ENCODE measurements at regions not wholly inside any gene's neighbourhood (a gene's known extent, or its start where the extent isn't known, plus 50 kb on each side); places are given as distances from the start of the nearest gene placed in this dataset.

GRCh38 chr19:28534766-28535351 lies 678.1 kb downstream of the UQCRFS1 start:
- no peak for DNase-seq (ENCODE audit: low read depth)

DNA sequence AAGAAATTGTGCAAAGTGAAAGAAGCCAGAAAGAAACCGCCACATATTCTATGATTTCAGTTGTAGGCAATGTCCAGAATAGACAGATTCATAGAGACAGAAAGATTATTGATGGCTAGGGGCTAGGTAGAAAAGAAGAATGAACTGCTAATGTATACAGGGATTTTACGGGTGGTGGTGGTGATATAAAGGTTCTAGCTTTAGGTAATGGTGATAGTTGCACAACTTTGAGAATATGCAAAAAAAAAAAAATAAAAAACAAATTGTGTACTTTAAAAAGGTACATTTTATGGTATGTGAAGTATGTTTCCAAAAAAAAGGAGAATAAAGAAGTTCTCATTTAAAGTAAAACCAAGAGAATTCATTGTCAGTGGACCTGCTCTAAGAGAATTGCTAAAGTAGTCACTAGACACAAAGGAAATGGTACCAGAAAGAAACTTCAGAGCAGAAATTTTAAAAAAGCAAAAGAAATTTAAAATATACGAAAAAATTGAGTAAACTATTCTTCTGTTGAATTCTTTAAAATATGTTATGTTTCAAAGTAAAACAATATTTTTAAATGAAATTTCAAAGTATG lies 680.1 kb downstream of the UQCRFS1 start:
- no peak for DNase-seq (ENCODE audit: low read depth)

- DNase-seq (ENCODE audit: low read depth): no peak
These were observed 681.0 kb downstream of the UQCRFS1 start for GRCh38 chr19:28531979-28532378.

DNA sequence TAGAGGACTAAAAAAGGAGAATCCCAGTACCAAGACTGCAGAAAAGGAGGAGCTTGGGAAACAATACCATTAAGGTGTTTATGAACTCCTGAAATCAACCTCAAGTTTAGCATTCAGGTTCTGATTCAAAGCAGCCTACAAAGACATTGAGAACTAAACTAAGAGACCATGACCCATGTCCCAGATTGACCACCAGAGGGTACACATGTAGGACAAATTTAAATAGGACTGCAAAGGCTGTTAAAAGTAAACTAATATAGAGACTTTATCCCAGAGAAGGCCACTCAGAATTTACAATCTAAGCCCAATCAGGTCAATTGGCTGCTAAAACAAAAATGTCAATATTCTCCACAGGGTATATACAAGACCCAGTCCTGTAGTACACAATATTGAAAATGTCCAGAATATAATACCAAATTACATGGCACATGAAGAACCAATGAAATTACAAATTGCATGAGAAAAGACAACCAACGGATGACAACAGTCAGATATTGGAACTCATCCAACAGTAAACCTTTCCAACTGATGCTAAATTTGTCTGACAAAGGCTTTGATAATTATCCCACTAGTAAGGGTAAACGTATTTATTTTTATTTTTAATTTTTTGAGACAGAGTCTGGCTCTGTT lies 682.4 kb downstream of the UQCRFS1 start:
- no peak for DNase-seq (ENCODE audit: low read depth)

DNA sequence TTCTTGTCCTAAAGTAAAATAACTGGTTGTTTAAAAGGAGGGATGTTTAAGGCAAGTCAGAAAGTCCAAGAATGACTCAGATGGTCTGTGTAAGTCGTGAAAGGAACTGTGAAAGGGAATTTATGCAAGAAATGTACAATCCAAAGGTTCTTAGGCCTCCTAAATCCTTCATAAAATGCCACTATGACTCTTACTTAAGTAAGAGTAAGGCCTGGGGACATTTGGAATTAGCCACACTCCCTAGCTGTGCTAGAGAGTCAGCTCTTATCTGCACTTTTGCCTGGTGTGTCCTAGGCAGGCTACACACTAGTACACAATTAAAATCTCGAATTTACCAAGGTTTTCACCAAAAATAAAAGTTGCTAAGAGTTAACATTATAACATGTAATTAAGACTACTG lies 686.9 kb downstream of the UQCRFS1 start:
- DNase-seq (ENCODE audit: low read depth): no peak

GRCh38 chr19:28523619-28524018 lies 689.3 kb downstream of the UQCRFS1 start:
- DNase-seq (ENCODE audit: low read depth): no peak

- DNase-seq (ENCODE audit: low read depth): no peak
These were observed 690.4 kb downstream of the UQCRFS1 start for GRCh38 chr19:28522545-28522922.

DNA sequence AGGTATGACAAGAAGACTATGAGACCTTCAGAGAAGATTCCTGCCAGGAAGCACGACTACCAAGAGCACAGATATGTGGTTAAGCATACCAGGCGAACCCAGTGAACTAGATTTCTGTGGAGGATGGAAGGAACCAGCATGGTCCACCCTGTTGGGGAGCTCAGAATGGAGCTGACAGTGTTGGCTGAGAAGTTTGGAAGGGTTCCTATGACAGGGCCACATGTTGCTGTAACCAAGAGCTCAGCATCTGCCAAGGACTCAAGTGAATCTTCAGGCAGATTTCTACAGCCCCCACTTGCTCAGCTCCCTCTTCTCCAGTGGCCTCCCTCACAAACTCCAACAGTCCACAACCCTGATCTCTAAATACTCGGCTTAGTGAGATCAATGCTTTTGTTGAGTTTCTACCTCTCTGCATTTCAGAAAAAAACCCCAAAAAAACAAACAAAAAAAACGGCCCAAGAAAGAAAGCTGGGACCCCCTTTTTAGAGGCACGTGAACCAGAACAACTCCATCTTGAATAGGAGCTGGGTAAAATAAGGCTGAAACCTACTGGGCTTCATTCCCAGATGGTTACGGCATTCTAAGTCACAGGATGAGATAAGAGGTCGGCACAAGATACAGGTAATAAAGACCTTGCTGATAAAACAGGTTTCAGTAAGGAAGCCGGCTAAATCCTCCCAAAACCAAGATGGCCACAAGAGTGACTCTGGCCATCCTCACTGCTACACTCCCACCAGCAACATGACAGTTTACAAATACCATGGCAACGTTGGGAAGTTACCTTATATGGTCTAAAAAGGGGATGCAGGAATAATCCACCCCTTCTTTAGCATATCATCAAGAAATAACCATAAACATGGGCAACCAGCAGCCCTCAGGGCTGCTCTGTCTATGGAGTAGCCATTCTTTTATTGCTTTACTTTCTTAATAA lies 691.1 kb downstream of the UQCRFS1 start:
- DNase-seq (ENCODE audit: low read depth): no peak

GRCh38 chr19:28520998-28521568 lies 691.9 kb downstream of the UQCRFS1 start:
- DNase-seq (ENCODE audit: low read depth): no peak

DNA sequence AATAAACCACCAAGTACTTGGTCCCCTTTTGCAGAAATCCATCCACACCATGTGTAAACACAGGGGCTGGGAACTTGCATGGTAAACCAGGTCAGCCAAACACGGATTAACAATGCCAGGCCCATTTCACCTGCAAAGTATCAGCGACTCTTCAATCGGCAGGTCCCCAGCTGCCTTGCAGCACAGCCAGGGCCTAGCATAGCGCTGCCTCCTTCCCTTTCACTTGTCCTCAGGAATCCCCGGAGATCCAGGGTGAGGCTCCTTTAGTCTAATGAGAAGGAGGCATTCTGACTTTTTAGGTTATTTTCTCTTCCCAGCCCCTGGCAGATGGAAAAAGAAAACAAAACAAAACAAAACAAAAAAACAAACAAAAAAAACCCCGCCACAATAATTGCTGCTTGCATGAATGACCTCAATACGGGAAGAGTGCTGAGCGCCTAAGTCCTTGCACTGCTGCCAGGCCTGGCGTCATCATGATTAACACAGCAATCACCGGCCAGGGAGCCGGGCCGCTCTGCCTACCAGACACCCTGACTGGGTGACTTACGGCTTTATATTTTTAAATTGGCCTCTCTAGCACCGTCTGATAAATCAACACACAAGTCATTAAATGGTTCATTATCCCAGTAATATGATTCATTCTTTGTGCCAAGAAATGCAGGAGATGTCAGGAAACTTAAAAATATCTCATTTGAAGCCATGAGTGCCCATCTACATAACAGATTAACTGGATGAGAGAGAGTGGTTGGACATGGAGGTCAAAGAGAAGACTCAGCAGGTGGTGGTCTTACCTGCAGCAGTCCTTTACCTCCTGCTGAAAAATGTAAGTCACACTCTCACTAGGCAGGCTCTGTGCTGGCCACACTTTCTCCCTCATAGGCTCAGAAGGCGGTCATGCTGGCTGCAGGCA lies 692.7 kb downstream of the UQCRFS1 start:
- DNase-seq (ENCODE audit: low read depth): no peak

DNA sequence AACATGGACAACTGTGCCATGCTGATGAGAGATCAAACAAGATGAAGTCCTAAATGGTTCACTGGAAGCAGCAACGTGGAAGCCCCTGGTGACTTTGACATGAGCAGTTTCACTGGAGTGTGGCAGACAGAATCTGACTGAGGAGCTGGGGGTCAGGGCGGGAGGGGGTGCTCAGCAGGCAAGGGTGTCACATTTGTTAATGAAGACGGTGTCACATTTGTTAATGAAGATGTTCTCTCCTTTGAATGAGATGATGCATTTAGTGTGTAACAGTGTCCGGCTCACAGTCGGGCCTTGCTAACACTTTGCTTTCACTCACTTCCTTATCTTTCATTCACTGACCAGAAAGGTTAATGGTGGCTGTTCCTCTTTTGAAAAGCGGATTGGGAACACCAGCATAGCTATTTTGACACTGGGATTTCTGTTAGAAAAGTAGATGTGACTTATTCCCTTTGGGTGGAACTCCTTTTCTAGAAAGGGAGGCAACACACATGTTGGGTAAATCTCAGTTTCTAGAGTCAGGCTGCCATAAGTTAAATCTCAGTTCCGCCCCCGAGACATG lies 693.7 kb downstream of the UQCRFS1 start:
- DNase-seq (ENCODE audit: low read depth): no peak

DNA sequence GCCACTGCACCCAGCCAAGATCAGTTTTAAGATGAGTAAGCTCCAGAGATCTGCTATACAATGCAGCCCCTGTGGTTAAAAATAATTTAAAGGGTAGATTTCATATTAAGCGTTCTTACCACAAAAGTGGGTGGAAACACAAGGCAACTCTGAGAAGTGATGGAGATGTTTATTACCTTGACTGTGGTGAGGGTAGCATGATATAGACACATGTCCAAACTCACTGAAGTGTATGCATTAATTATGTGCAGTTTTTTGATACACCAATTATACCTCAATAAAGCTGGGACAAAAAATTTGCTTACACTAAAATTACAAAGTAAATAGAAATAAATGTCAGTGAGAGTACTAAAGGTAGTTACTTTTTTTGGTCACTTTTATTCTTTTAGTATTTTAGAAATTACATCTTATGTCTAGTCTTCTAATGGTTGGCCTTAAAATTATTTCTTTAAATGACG lies 696.5 kb downstream of the UQCRFS1 start:
- DNase-seq (ENCODE audit: low read depth): no peak

DNA sequence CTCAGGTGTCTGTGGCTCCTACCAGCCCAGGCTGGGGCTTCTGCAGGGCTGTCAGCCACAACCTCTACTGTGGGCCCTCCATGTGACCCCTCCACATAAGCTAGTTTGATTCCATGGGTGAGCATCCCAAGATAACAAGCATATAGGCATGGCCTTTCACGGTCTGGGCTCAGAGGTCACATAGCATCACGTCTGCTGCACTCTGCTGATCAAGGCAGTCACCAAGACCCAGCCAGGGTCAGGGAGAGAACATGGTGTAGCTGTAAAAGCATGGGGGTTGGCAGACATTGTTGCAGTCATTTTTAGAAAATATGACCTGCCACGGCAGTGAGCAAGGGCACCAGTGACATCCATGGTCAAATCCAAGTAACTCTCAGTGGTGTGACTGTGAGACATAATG lies 698.8 kb downstream of the UQCRFS1 start:
- no peak for DNase-seq (ENCODE audit: low read depth)

- DNase-seq (ENCODE audit: low read depth): no peak
These were observed 701.3 kb downstream of the UQCRFS1 start for GRCh38 chr19:28511655-28512054.

GRCh38 chr19:28509079-28509895 lies 703.7 kb downstream of the UQCRFS1 start:
- no peak for DNase-seq (ENCODE audit: low read depth)

DNA sequence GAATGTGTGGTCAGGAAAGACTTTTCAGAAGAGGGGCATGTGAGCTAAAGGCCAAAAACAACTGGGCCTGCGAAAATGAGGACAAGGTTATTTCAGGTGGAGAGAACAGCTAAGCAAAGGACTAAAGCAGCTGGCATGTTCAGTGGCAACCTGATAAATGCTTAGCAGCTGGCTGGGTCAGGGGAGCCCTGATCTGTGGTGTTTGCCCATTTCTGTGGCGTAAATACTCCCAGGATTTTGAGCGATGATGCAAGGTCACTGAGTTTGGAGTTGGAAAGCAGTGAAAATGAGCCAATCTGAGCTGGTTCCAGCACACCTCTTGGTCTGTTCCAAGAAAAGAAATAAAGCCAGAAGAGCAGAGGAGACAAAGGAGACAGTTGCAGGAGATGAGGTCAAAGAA lies 704.3 kb downstream of the UQCRFS1 start:
- no peak for DNase-seq (ENCODE audit: low read depth)

DNA sequence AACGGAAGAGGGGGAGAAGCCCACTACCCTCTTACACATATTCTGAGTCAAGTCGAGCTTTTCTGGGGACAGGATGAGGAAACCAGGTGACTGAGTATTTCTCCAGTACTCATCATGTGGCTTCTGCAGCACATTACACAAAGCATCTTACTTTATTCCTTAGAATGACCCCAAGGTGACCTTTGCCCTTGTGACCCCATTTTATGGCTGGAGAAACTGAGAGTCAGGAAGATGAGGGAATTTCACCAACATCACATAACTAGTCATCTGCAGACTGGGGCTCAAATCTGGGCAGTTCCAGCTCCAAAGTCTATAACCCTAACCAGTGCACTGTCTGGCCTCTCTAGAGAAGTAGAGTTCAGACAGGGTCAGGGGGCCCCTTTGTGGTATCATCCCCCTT lies 707.0 kb downstream of the UQCRFS1 start:
- no peak for DNase-seq (ENCODE audit: low read depth)

DNA sequence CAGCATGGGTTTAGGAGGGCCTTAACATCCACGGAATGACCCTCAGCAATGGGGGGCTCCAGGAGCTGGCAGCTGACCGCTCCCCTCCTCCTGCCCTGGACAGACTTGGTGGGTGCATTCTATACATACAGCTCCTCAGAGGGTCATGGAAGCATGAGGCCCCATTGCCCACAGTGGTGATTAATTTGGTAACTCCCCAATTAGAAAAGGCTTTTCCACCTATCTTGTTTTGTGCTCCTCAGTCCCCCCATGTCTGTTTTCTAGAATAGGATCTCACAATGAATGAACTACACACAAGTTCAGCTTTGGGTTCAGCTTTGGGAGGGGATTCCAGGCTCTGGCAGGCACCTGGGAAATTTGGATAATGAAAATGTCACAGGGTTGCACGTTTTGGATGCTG lies 707.8 kb downstream of the UQCRFS1 start:
- DNase-seq (ENCODE audit: low read depth): no peak

- no peak for DNase-seq (ENCODE audit: low read depth)
These were observed 708.2 kb downstream of the UQCRFS1 start for GRCh38 chr19:28504727-28505126.

DNA sequence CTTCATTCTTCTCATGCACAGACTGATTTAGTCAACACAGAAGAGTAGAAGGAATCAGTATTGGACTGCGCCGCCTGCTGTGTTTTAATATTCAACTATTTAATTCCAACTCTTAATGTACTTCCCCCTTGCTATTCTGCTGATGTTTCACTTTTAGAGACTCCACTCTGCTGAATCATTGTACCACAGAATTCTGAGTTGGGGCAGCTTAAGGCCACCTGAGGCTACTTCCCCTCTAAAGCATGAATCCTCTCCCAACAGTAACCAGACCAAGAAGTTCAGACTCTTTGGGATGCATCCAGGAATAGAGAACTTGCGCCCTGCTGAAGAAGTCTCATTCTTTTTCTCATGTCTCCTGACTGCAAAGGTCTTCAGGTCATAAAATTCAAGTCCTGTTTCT lies 708.8 kb downstream of the UQCRFS1 start:
- DNase-seq (ENCODE audit: low read depth): no peak

Measured in stimulated activated CD8-positive, alpha-beta memory T cell treated with anti-CD3 and anti-CD28 coated beads, Interleukin-12 subunit alpha, Interleukin-12 subunit beta, amount 100 ng/mL, for 1 hour (primary cell).